NT2/D1 (cell line): ENCODE measurements at regions not wholly inside any gene's neighbourhood (a gene's known extent, or its start where the extent isn't known, plus 50 kb on each side); places are given as distances from the start of the nearest gene placed in this dataset.

ENCODE experiments used
- SUZ12 ChIP-seq: IDR thresholded peaks from 2 replicates; pipeline ENCODE4 v1.6.1; 2011; ENCODE audit not compliant: insufficient read length, insufficient read depth; ENCODE audit errors: extremely low read depth
- YY1 ChIP-seq: IDR thresholded peaks from 2 replicates; pipeline ENCODE4 v1.6.1; 2011; ENCODE audit not compliant: insufficient read length, insufficient read depth
- ZNF274 ChIP-seq: IDR thresholded peaks from 2 replicates; pipeline ENCODE4 v1.6.1; 2011; ENCODE audit warnings: mild to moderate bottlenecking, low read depth, low read length

GRCh38 chr2:75407038-75407530, 153.7 kb downstream of the EVA1A start:
- TF ChIP-seq YY1 (no peak), ZNF274 (no peak), SUZ12 (no peak)
